ENCODE measurements at regions not wholly inside any gene's neighbourhood (a gene's known extent, or its start where the extent isn't known, plus 50 kb on each side); places are given as distances from the start of the nearest gene placed in this dataset.

DNA sequence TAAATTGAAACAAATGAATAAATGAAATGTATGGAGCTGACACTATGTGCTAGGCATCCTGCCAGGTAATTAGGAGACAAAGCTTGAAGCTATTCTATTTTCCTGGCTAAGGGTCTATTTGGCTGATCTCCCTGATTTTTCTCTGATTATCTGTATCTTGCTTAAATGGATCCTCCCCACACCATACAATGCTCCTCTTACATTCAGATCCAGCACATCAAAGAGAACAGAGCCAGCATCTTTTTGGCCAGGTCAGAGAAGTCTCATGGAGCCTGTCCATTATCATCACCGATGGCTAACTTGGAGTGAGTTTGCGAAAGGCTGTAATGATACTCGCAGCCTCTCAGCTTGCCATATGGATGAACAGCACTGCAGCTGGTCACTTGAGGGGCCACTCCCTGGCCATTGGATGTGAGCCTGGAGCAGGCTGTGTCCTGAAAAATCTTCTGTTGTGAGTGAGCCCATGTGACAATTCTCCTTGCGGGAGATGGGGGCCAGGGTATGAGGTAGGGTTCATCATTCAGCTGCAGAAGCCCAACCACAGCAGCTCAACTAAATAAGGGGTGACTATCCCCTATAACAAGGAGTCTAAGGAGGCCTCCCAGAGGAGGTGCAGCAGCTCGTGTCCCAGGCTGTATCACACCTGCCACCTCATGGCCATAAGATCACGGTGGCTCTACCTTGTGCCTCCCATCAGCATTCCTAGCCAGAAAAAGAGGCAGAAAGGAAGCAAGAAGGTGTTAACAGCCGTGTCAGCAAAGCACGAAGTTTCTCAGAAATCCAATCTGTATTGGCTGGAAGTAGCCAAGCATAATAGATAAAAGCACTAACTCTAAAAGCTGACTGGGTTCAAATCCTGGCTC, 69.3 kb upstream of the ST8SIA2 start:
- no peak overlapping the region for H3K4me3 Mint-ChIP-seq
- no peaks in the 10 kb centered on the region for H3K4me1 Mint-ChIP-seq
- H3K9me3 Mint-ChIP-seq, result no peaks in the 10 kb centered on the region
- no peaks in the 10 kb centered on the region for H3K36me3 Mint-ChIP-seq
- H3K27me3 Mint-ChIP-seq, result no peaks in the 10 kb centered on the region
- H3K27ac Mint-ChIP-seq, result no peak overlapping the region

DNA sequence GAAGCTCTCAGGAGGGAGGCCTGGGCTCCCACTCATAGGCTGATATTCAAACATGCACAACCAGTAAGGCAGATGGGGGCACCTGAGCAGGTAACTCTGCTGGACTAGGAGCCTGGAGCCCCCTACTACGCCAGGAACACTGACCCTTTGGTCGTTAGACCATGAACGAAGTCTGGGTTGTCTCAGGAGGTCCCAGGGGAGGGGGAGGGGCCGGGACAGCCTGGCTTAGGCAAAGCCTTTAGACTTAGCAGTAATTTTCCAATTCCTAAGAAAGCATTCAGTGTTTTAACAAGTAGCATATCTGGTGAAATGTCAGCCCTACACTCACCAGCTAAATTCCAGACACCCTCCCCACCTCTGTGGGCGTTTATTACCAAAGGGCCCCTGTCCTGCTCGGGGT, 67.4 kb upstream of the ST8SIA2 start:
- H3K36me3 Mint-ChIP-seq, result no peaks in the 10 kb centered on the region
- H3K9me3 Mint-ChIP-seq, result no peaks in the 10 kb centered on the region
- H3K4me1 Mint-ChIP-seq, result no peaks in the 10 kb centered on the region
- H3K27me3 Mint-ChIP-seq, result no peaks in the 10 kb centered on the region
- H3K27ac Mint-ChIP-seq, result no peak overlapping the region
- H3K4me3 Mint-ChIP-seq, result no peak overlapping the region

DNA sequence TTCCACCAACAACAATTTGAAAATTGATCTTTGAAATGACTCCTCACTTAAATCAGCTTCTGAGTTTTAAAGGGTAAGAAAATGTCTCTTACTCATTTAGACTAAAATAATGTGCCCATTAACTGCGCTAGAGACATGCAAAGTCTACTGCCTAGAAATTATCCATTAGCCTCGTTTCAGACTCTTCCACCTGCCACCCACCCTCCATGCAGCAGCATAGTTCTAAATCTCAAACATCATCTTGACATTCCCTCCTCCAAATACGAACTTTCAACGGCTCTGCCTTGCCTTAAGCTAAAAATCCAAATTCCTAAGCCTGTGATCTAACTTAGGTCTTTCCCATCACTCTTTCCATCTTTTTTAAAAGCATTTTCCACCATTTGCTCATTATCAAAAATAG, 66.6 kb upstream of the ST8SIA2 start:
- no peaks in the 10 kb centered on the region for H3K9me3 Mint-ChIP-seq
- H3K27ac Mint-ChIP-seq, result no peak overlapping the region
- no peaks in the 10 kb centered on the region for H3K27me3 Mint-ChIP-seq
- H3K4me3 Mint-ChIP-seq, result no peak overlapping the region
- no peaks in the 10 kb centered on the region for H3K4me1 Mint-ChIP-seq
- H3K36me3 Mint-ChIP-seq, result no peaks in the 10 kb centered on the region

DNA sequence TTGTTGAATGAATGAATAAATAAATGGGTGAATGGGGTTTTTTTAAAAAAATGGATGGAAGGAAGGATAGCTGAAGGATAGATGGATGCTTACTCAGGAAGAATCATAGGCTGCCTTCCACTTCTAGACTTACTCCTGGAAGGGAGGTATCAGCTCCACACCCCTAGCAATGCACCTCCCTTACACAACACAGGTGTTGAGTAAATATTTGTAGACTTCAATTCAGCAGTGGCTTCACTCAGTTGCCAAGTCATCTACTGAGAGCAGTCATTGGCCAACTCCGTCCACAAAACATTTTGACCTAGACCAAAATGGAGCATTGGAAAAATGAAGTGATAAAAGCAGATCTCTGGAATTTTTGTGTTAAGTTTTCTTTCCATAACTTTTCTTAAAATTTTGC, 65.5 kb upstream of the ST8SIA2 start:
- H3K4me3 Mint-ChIP-seq, result no peak overlapping the region
- H3K4me1 Mint-ChIP-seq, result no peaks in the 10 kb centered on the region
- peaks cover under 1% of the 10 kb centered on the region for H3K27me3 Mint-ChIP-seq
- no peaks in the 10 kb centered on the region for H3K9me3 Mint-ChIP-seq
- H3K27ac Mint-ChIP-seq, result no peak overlapping the region
- H3K36me3 Mint-ChIP-seq, result no peaks in the 10 kb centered on the region

DNA sequence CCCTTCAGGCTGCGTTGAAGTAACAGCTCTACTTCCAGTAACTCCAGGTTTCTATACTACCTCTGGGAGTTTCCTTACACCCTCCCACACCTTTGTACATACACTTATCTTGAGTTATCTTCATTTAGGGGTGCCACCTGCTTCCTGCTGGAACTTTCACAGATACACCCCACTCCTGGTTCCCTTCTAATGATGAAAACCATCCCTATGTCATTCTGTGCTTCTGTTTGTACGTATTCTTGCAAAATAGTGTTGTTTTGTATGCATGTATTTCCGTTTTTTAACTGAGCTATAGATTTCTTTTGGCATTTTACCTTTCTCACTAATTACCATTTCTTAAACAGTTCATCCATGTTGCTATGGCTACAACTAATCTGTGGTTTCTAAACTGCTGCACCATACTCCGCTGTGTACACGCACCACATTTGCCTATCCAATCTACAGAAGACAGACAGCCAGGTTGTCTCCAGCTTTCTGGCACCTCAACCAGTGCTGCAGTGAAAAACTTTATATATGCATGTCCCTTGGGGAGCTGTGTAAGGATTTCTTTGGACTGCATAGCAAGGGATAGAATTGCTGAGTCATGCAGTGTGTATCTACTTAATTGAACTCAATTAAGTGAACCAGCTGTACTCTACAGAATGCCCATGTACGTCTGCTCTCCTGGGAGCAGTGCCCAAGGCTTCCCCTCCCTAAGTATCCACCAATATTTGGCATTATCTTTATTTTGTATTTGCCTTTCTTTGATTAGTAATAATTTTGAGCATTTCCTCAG, 61.4 kb upstream of the ST8SIA2 start:
- Mint-ChIP-seq H3K4me3 (no peak overlapping the region), H3K36me3 (no peaks in the 10 kb centered on the region), H3K9me3 (no peaks in the 10 kb centered on the region), H3K27me3 (peaks cover 6% of the 10 kb centered on the region), H3K4me1 (no peaks in the 10 kb centered on the region), H3K27ac (no peak overlapping the region)

DNA sequence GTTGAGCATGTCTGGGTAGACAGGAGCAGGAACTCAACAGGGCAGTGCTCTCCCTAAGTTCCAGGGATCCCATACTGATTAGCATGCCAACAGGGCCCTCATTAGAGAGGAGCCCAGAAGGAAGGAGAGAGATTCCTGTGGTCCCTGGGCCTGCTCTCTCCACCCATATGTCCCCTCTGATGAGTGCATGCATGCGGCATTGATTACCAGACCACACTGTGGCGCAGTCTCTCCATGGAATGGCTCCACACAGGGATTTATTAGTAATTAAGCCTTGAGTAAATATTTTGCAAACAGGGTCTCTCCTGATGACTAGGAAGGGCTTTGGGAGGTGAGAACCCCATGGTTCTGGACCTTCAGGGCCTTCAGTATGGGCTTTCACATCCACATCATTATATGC, 60.0 kb upstream of the ST8SIA2 start:
- H3K9me3 Mint-ChIP-seq, result no peaks in the 10 kb centered on the region
- no peak overlapping the region for H3K4me3 Mint-ChIP-seq
- no peak overlapping the region for H3K27ac Mint-ChIP-seq
- peaks cover 6% of the 10 kb centered on the region for H3K27me3 Mint-ChIP-seq
- no peaks in the 10 kb centered on the region for H3K4me1 Mint-ChIP-seq
- H3K36me3 Mint-ChIP-seq, result no peaks in the 10 kb centered on the region

DNA sequence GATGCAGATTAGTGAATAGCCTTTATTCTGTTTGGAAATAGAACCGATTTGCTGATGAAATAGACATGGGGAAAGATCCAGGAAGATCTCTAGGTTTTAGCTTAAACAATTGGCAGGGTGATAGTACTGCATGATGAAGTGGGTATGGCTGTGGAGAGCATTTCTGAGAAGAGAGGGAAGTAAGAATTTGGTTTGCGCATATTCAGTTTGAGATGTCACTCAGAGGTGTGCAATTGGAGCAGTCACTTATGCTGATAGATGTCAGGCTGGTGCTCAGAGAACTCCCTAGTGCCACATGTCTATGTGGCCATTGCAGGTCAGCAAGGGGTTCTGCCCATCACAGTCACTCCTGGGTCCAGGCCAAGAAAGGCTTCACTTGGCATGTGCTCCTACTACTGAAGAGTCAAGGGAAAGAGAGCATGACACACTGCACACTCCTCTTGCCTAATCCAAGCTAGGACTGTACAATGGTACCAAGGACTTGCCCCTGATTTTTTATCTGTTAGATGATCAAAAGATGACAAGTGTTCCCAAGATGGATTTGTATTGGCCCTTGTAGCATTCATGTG, 57.2 kb upstream of the ST8SIA2 start:
- H3K9me3 Mint-ChIP-seq, result no peaks in the 10 kb centered on the region
- H3K27ac Mint-ChIP-seq, result no peak overlapping the region
- H3K4me1 Mint-ChIP-seq, result no peaks in the 10 kb centered on the region
- peaks cover 6% of the 10 kb centered on the region for H3K27me3 Mint-ChIP-seq
- H3K4me3 Mint-ChIP-seq, result no peak overlapping the region
- no peaks in the 10 kb centered on the region for H3K36me3 Mint-ChIP-seq

DNA sequence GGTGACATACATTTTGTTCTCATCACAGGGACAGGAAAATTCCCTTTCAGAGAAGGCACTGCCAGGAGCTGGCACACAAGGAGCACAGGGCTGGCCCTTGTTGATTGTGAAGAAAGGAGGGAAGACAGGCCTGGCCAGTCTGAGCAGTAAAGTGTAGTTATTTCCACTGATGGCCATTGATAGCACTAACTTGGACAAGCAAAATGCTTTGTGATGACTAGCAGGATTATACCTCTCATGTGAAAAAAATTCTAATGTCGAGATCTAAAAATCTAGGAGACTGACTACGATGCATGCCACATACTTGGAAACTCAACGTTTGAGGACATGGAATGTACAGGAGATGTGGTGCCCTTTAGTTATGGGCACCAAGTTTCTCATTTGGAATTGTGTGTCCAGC, 54.3 kb upstream of the ST8SIA2 start:
- Mint-ChIP-seq H3K27ac (no peak overlapping the region), H3K27me3 (peaks cover 10% of the 10 kb centered on the region)

More for the DNA sequence above, 54.3 kb upstream of the ST8SIA2 start:
- Mint-ChIP-seq H3K36me3 (no peaks in the 10 kb centered on the region), H3K4me3 (no peak overlapping the region), H3K4me1 (no peaks in the 10 kb centered on the region), H3K9me3 (no peaks in the 10 kb centered on the region)

Data from activated naive CD4-positive, alpha-beta T cell treated with anti-CD3 and anti-CD28 coated beads, Interleukin-2, amount 50 U/mL, for 24 hours (primary cell).